Fibroblast of villous mesenchyme (primary cell): ENCODE measurements at regions not wholly inside any gene's neighbourhood (a gene's known extent, or its start where the extent isn't known, plus 50 kb on each side); places are given as distances from the start of the nearest gene placed in this dataset.
"Not testable (repeated sequence)": the region's sequence is repeated elsewhere in the genome, so short reads cannot be mapped to it uniquely, and the experiment has no call there.

Experiments used
- DNase-seq: peaks from one replicate; pipeline ENCODE4 v3.0.0-alpha.2; 2010; ENCODE audit warnings: low read depth
- H3K4me3 ChIP-seq: 2 replicates; pipeline ENCODE4 v1.5.1; 2011; ENCODE audit warnings: low read depth, mild to moderate bottlenecking, low read length
- TF ChIP-seq, protein P1 (sequence below): IDR thresholded peaks from 2 replicates; pipeline ENCODE4 v1.5.1; 2012; ENCODE audit warnings: low read depth, mild to moderate bottlenecking, low read length; ENCODE audit not compliant: insufficient read depth

DNA sequence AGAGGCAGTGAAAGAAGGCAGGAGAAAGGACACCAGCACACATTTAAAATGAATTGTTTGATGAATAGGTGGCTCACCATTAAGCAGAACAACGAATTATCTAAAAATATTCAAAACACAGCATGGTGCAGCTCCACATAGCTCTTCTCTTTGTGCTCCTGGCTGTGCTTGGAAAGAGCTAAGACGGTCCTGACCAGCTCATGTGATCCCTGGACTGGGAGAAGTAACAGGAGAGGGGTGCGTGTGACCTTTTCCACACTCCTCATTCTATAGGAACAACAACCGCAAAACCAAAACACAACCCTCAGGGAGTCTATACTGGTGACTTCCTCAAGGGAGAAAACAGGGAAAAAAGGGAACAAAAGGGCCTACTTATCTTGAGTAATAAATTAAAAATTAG lies 140.5 kb downstream of the DIRAS2 start:
- DNase-seq: no peak
- TF ChIP-seq, protein P1, sequence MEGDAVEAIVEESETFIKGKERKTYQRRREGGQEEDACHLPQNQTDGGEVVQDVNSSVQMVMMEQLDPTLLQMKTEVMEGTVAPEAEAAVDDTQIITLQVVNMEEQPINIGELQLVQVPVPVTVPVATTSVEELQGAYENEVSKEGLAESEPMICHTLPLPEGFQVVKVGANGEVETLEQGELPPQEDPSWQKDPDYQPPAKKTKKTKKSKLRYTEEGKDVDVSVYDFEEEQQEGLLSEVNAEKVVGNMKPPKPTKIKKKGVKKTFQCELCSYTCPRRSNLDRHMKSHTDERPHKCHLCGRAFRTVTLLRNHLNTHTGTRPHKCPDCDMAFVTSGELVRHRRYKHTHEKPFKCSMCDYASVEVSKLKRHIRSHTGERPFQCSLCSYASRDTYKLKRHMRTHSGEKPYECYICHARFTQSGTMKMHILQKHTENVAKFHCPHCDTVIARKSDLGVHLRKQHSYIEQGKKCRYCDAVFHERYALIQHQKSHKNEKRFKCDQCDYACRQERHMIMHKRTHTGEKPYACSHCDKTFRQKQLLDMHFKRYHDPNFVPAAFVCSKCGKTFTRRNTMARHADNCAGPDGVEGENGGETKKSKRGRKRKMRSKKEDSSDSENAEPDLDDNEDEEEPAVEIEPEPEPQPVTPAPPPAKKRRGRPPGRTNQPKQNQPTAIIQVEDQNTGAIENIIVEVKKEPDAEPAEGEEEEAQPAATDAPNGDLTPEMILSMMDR: no peak
- H3K4me3 ChIP-seq: no peak overlapping the region

DNA sequence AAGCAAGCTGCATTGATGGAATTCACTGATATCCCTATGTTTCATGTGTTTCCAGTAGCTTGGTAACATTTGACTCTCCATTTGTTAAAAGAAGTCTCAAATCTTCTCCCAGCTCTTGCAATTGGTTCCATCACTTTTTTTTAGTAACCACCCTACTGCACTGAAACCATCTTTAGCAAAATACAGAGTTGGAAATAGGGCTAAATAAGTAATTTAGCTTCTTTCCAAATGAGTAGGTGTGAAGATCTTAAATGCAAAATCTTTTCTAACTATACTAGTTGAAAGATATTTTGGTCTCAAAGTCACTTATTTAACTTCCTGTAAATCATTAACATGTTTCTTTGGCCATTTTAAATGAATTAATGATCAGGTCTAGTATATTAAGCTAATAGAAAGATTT lies 138.1 kb downstream of the DIRAS2 start:
- TF ChIP-seq, protein P1: no peak
- no peak overlapping the region for H3K4me3 ChIP-seq
- no peak for DNase-seq

DNA sequence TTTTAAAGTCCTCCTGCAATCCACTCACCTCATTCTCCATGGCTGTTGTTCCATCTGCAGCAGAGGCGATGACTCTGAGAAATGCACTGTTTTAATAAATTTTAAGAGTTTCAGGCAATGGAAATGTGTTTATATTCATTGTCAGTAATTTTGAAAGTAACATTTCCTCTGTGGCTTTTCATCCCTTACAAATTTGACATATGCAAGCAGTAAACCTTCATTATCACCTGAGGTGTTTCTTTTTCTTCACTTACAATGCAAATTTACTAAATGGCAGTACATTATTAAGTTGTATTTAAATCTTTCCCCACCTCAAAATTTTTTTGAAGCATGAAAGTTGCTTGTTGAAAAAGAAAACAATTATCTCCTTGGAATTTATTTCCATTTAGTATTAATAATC lies 136.9 kb downstream of the DIRAS2 start:
- TF ChIP-seq, protein P1: no peak
- no peak overlapping the region for H3K4me3 ChIP-seq
- no peak for DNase-seq

DNA sequence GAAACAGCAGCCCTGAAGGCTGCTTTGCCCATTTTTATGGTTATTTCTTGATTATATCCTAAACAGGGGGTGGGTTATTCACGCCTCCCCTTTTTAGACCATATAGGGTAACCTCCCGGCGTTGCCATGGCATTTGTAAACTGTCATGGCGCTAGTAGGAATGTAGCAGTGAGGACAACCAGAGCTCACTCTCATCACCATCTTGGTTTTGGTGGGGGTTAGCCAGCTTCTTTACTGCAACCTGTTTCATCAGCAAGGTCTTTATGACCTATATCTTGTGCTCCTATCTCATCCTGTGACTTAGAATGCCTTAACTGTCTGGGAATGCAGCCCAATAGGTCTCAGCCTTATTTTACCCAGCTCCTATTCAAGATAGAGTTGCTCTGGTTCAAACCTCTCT lies 136.2 kb downstream of the DIRAS2 start:
- DNase-seq, H3K4me3 ChIP-seq: not testable (repeated sequence)

DNA sequence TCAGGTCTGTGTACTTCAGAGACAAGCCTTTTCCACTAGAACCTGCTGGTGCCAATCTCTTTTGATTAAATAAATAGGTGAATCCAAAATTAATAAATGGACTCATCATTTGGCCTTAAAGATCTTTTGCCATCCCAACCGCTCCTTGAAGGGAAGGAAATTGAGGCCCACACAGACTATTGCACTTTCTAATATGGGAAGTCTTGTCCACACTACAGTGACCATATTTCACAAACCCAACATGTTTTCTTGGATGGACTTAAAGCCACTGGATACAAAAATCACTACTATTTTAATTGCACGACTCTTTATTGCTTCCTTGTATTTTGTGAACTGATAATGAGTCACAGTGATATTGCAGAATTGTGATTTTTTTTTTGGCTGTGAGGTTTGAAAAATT lies 135.0 kb downstream of the DIRAS2 start:
- DNase-seq: no peak
- no peak overlapping the region for H3K4me3 ChIP-seq
- TF ChIP-seq, protein P1: no peak

DNA sequence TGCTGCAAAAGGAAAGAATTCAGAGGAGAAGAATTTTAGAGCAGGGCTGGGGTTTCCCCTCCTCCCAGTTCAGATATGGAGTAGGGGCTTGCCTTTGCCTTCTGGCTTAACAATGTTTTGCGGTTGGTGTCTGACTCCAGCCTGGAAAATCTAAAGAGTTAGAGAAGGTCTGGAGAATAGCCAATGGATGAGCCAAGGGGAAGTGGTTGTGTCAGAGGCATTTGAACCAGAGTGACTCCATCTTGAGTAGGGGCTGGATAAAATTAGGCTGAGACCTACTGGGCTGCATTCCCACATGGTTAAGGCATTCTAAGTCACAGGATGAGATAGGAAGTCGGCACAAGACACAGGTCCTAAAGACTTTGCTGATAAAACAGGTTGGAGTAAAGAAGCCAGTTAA lies 133.7 kb downstream of the DIRAS2 start:
- DNase-seq: no peak
- H3K4me3 ChIP-seq: no peak overlapping the region
- TF ChIP-seq, protein P1: no peak

DNA sequence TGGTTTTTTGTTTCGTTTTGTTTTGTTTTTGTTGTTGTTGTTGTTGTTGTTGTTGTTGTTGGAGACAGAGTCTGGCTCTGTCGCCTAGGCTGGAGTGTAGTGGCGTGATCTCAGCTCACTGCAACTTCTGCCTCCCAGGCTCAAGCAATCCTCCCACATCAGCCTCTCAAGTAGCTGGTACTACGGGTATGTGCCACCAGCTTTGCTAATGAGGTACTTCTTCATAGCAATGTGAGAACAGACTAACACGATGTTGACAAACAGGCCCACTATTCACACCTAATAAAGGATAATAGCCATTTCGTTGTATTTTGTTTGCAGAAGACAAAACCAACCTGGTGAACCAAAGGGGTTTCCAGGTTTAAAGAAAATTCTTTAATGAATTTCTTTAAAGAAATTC lies 130.9 kb downstream of the DIRAS2 start:
- H3K4me3 ChIP-seq: no peak overlapping the region
- TF ChIP-seq, protein P1: no peak
- no peak for DNase-seq

DNA sequence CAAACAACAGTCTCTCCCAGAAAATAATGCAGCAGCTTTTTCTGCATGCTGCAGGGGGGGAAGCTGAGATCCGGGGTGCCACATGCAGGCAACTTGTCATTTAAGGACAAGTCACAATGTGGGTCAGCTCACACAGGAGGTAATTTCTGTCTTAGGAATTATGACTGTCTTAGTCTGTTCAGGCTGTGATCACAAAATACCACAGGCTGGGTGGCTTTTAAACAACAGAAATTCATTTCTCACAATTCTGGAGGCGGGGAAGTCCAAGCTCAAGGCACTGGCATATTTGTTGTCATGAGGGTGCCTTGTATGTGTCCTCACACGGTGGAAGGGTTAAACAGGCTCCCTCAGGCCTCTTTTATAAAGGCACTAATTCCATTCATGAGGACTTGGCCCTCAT lies 127.7 kb downstream of the DIRAS2 start:
- DNase-seq: no peak
- no peak overlapping the region for H3K4me3 ChIP-seq
- TF ChIP-seq, protein P1: no peak
